ENCODE measurements at regions not wholly inside any gene's neighbourhood (a gene's known extent, or its start where the extent isn't known, plus 50 kb on each side); places are given as distances from the start of the nearest gene placed in this dataset.

GRCh38 chr18:45547910-45548309, 67.4 kb upstream of the SLC14A2 start:
- TF ChIP-seq ZNF121 (tag by site-specific recombination; IDR thresholded peaks at IDR 0.05) (no peak), SP3 (tag by site-specific recombination; IDR thresholded peaks at IDR 0.05) (no peak), OSR2 (tag by site-specific recombination; IDR thresholded peaks at IDR 0.05) (no peak), ZNF585B (tag by site-specific recombination; IDR thresholded peaks at IDR 0.05) (no peak), YY1 (tag by site-specific recombination; IDR thresholded peaks at IDR 0.05) (no peak), ZNF707 (tag by site-specific recombination; IDR thresholded peaks at IDR 0.05) (no peak), ZNF132 (tag by site-specific recombination; IDR thresholded peaks at IDR 0.05; ENCODE audit: borderline replicate concordance) (no peak), ZBTB48 (tag by site-specific recombination; IDR thresholded peaks at IDR 0.05) (no peak), IKZF3 (tag by site-specific recombination; IDR thresholded peaks at IDR 0.05) (no peak), ZNF596 (tag by site-specific recombination; IDR thresholded peaks at IDR 0.05) (no peak), ZNF580 (tag by site-specific recombination; IDR thresholded peaks at IDR 0.05) (no peak)
- TF ChIP-seq, protein P1, sequence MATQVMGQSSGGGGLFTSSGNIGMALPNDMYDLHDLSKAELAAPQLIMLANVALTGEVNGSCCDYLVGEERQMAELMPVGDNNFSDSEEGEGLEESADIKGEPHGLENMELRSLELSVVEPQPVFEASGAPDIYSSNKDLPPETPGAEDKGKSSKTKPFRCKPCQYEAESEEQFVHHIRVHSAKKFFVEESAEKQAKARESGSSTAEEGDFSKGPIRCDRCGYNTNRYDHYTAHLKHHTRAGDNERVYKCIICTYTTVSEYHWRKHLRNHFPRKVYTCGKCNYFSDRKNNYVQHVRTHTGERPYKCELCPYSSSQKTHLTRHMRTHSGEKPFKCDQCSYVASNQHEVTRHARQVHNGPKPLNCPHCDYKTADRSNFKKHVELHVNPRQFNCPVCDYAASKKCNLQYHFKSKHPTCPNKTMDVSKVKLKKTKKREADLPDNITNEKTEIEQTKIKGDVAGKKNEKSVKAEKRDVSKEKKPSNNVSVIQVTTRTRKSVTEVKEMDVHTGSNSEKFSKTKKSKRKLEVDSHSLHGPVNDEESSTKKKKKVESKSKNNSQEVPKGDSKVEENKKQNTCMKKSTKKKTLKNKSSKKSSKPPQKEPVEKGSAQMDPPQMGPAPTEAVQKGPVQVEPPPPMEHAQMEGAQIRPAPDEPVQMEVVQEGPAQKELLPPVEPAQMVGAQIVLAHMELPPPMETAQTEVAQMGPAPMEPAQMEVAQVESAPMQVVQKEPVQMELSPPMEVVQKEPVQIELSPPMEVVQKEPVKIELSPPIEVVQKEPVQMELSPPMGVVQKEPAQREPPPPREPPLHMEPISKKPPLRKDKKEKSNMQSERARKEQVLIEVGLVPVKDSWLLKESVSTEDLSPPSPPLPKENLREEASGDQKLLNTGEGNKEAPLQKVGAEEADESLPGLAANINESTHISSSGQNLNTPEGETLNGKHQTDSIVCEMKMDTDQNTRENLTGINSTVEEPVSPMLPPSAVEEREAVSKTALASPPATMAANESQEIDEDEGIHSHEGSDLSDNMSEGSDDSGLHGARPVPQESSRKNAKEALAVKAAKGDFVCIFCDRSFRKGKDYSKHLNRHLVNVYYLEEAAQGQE (tag by site-specific recombination; IDR thresholded peaks at IDR 0.05) = no peak
- TF ChIP-seq, protein P2, sequence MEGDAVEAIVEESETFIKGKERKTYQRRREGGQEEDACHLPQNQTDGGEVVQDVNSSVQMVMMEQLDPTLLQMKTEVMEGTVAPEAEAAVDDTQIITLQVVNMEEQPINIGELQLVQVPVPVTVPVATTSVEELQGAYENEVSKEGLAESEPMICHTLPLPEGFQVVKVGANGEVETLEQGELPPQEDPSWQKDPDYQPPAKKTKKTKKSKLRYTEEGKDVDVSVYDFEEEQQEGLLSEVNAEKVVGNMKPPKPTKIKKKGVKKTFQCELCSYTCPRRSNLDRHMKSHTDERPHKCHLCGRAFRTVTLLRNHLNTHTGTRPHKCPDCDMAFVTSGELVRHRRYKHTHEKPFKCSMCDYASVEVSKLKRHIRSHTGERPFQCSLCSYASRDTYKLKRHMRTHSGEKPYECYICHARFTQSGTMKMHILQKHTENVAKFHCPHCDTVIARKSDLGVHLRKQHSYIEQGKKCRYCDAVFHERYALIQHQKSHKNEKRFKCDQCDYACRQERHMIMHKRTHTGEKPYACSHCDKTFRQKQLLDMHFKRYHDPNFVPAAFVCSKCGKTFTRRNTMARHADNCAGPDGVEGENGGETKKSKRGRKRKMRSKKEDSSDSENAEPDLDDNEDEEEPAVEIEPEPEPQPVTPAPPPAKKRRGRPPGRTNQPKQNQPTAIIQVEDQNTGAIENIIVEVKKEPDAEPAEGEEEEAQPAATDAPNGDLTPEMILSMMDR (tag by site-specific recombination; IDR thresholded peaks at IDR 0.05) = no peak

All from HEK293 (cell line).